WTC11 (cell line): ENCODE measurements at regions not wholly inside any gene's neighbourhood (a gene's known extent, or its start where the extent isn't known, plus 50 kb on each side); places are given as distances from the start of the nearest gene placed in this dataset.

Experiments used
- ATF2 ChIP-seq: sonication (generic); formaldehyde crosslinking; IDR thresholded peaks from 2 replicates; pipeline ENCODE4 v1.8.1; 2022; ENCODE audit warnings: low read depth, missing genetic modification reagents, borderline replicate concordance
- CREB1 ChIP-seq: sonication (generic); formaldehyde crosslinking; IDR thresholded peaks from 2 replicates; pipeline ENCODE4 v1.8.0; 2023; ENCODE audit warnings: mild to moderate bottlenecking, missing genetic modification reagents
- ESRRA ChIP-seq: sonication (generic); formaldehyde crosslinking; IDR thresholded peaks from 2 replicates; pipeline ENCODE4 v1.8.1; 2022; ENCODE audit warnings: mild to moderate bottlenecking, missing genetic modification reagents, borderline replicate concordance
- RELA ChIP-seq: sonication (generic); formaldehyde crosslinking; IDR thresholded peaks from 2 replicates; pipeline ENCODE4 v1.8.1; 2022; ENCODE audit warnings: missing genetic modification reagents, mild to moderate bottlenecking, borderline replicate concordance
- SMAD3 ChIP-seq: sonication (generic); formaldehyde crosslinking; IDR thresholded peaks from 2 replicates; pipeline ENCODE4 v1.8.0; 2022; ENCODE audit warnings: missing genetic modification reagents, mild to moderate bottlenecking, borderline replicate concordance
- SOX15 ChIP-seq: fragments of 250-450 bp; sonication (Bioruptor Pico); IDR thresholded peaks from 2 replicates; pipeline ENCODE4 v1.9.0; 2021; ENCODE audit warnings: mild to moderate bottlenecking
- SP1 ChIP-seq: sonication (generic); formaldehyde crosslinking; conservative IDR thresholded peaks from 2 replicates; pipeline ENCODE4 v1.8.1; 2022; ENCODE audit warnings: missing genetic modification reagents
- TCF7 ChIP-seq: sonication (generic); formaldehyde crosslinking; IDR thresholded peaks from 2 replicates; pipeline ENCODE4 v1.8.0; 2022; ENCODE audit warnings: mild to moderate bottlenecking, low read depth, missing genetic modification reagents, moderate library complexity
- ZNF121 ChIP-seq: sonication (generic); formaldehyde crosslinking; IDR thresholded peaks from 2 replicates; pipeline ENCODE4 v1.8.0; 2023; ENCODE audit warnings: missing genetic modification reagents
- TF ChIP-seq, protein P1 (sequence below): sonication (generic); formaldehyde crosslinking; IDR thresholded peaks from 2 replicates; pipeline ENCODE4 v1.8.1; 2022; ENCODE audit warnings: low read depth, mild to moderate bottlenecking, moderate library complexity, missing genetic modification reagents, borderline replicate concordance
- TF ChIP-seq, protein P2 (sequence below): fragments of 250-450 bp; sonication (Bioruptor Pico); IDR thresholded peaks from 2 replicates; pipeline ENCODE4 v2.1.2; 2022; ENCODE audit warnings: mild to moderate bottlenecking, moderate library complexity
- TF ChIP-seq, protein P3 (sequence below): fragments of 200-600 bp; IDR thresholded peaks from 2 replicates; pipeline ENCODE4 v1.8.0; 2022; ENCODE audit warnings: antibody characterized with exemption
- TF ChIP-seq, protein P4 (sequence below): sonication (generic); formaldehyde crosslinking; IDR thresholded peaks from 2 replicates; pipeline ENCODE4 v1.8.0; 2022; ENCODE audit warnings: missing genetic modification reagents

DNA sequence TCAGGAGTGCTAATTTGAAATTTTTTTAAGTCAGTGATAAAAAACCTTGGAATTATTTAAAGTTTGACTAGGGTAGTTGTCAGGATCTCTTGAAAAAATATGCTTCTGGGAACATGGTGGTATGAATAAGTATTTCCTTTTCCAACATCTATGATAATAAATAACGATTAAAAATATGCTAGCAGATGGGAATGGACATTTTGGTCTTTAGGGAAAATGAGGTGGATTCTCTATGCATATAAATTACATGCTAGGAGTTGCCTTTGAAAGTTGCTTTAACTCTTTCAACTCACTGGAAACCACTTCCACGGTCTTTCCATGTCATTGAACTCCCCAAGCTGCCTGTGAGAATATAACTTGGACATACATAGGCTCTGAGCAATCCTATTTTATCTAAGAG lies 731.5 kb upstream of the MARCKS start:
- TF ChIP-seq ESRRA (CRISPR knock-in tag) (no peak), ATF2 (CRISPR knock-in tag) (no peak), CREB1 (CRISPR knock-in tag) (no peak), RELA (CRISPR knock-in tag) (no peak), TCF7 (CRISPR knock-in tag) (no peak), SMAD3 (CRISPR knock-in tag) (no peak), SP1 (CRISPR knock-in tag) (no peak), SOX15 (no peak), ZNF121 (no peak)
- TF ChIP-seq, protein P1, sequence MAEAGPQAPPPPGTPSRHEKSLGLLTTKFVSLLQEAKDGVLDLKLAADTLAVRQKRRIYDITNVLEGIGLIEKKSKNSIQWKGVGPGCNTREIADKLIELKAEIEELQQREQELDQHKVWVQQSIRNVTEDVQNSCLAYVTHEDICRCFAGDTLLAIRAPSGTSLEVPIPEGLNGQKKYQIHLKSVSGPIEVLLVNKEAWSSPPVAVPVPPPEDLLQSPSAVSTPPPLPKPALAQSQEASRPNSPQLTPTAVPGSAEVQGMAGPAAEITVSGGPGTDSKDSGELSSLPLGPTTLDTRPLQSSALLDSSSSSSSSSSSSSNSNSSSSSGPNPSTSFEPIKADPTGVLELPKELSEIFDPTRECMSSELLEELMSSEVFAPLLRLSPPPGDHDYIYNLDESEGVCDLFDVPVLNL (CRISPR knock-in tag), result no peak
- TF ChIP-seq, protein P2, sequence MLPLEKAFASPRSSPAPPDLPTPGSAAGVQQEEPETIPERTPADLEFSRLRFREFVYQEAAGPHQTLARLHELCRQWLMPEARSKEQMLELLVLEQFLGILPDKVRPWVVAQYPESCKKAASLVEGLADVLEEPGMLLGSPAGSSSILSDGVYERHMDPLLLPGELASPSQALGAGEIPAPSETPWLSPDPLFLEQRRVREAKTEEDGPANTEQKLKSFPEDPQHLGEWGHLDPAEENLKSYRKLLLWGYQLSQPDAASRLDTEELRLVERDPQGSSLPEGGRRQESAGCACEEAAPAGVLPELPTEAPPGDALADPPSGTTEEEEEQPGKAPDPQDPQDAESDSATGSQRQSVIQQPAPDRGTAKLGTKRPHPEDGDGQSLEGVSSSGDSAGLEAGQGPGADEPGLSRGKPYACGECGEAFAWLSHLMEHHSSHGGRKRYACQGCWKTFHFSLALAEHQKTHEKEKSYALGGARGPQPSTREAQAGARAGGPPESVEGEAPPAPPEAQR (CRISPR knock-in tag), result no peak
- TF ChIP-seq, protein P3, sequence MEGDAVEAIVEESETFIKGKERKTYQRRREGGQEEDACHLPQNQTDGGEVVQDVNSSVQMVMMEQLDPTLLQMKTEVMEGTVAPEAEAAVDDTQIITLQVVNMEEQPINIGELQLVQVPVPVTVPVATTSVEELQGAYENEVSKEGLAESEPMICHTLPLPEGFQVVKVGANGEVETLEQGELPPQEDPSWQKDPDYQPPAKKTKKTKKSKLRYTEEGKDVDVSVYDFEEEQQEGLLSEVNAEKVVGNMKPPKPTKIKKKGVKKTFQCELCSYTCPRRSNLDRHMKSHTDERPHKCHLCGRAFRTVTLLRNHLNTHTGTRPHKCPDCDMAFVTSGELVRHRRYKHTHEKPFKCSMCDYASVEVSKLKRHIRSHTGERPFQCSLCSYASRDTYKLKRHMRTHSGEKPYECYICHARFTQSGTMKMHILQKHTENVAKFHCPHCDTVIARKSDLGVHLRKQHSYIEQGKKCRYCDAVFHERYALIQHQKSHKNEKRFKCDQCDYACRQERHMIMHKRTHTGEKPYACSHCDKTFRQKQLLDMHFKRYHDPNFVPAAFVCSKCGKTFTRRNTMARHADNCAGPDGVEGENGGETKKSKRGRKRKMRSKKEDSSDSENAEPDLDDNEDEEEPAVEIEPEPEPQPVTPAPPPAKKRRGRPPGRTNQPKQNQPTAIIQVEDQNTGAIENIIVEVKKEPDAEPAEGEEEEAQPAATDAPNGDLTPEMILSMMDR, result no peak
- TF ChIP-seq, protein P4, sequence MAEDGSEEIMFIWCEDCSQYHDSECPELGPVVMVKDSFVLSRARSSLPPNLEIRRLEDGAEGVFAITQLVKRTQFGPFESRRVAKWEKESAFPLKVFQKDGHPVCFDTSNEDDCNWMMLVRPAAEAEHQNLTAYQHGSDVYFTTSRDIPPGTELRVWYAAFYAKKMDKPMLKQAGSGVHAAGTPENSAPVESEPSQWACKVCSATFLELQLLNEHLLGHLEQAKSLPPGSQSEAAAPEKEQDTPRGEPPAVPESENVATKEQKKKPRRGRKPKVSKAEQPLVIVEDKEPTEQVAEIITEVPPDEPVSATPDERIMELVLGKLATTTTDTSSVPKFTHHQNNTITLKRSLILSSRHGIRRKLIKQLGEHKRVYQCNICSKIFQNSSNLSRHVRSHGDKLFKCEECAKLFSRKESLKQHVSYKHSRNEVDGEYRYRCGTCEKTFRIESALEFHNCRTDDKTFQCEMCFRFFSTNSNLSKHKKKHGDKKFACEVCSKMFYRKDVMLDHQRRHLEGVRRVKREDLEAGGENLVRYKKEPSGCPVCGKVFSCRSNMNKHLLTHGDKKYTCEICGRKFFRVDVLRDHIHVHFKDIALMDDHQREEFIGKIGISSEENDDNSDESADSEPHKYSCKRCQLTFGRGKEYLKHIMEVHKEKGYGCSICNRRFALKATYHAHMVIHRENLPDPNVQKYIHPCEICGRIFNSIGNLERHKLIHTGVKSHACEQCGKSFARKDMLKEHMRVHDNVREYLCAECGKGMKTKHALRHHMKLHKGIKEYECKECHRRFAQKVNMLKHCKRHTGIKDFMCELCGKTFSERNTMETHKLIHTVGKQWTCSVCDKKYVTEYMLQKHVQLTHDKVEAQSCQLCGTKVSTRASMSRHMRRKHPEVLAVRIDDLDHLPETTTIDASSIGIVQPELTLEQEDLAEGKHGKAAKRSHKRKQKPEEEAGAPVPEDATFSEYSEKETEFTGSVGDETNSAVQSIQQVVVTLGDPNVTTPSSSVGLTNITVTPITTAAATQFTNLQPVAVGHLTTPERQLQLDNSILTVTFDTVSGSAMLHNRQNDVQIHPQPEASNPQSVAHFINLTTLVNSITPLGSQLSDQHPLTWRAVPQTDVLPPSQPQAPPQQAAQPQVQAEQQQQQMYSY, result no peak
